Esophagus muscularis mucosa (tissue), 3 donors: ENCODE measurements at regions not wholly inside any gene's neighbourhood (a gene's known extent, or its start where the extent isn't known, plus 50 kb on each side); places are given as distances from the start of the nearest gene placed in this dataset.

Source experiments
- CTCF ChIP-seq, 3 experiments: fragments of 200-600 bp in 2 of 3; fragments of 450-650 bp in 1 of 3; sonication (generic) in 2 of 3; IDR thresholded peaks; one replicate each; pipeline ENCODE4 v1.5.1; 2017 to 2019; ENCODE audit warnings: antibody characterized with exemption in 3 of 3, mild to moderate bottlenecking in 2 of 3, moderate library complexity in 1 of 3
- POLR2A ChIP-seq: fragments of 450-650 bp; IDR thresholded peaks from one replicate; pipeline ENCODE4 v1.6.1; 2017; ENCODE audit warnings: antibody characterized with exemption, moderate library complexity, mild to moderate bottlenecking, low read depth
- POLR2AphosphoS5 ChIP-seq, 2 donors: sonication (generic); formaldehyde crosslinking; IDR thresholded peaks; one replicate each; pipeline ENCODE4 v1.6.1; 2017; ENCODE audit warnings: antibody characterized with exemption in 2 of 2

- TF ChIP-seq POLR2AphosphoS5 (IDR thresholded peaks at IDR 0.05), result no peak
- no peak for TF ChIP-seq CTCF (IDR thresholded peaks at IDR 0.05)
- no peak for TF ChIP-seq POLR2A
Measured at GRCh38 chrX:150085881-150086280, 147.6 kb upstream of the EOLA2 start.
